IMR-90 (cell line): ENCODE measurements at regions not wholly inside any gene's neighbourhood (a gene's known extent, or its start where the extent isn't known, plus 50 kb on each side); places are given as distances from the start of the nearest gene placed in this dataset.
A peak's percentile ranks its signal among the peaks of the same experiment; 100 is the strongest.

Experiments
- ATAC-seq: fragments of 200-7000 bp; cut with Tn5 transposase; 2 replicates; pipeline ENCODE4 v1.9.1; 2020; ENCODE audit warnings: low read depth, mild to moderate bottlenecking, moderate library complexity
- BruUV-seq: library from RNA; stranded (reverse); fragments of 400-500 nt; replicated peaks from 2 replicates; lab custom pipeline; 2021; lab: Mats Ljungman, UMichigan
- CTCF ChIA-PET: fragments of 300-600 bp; formaldehyde crosslinking; extraction: SDS; loops from one replicate; lab custom pipeline; 2021; ENCODE audit warnings: antibody characterized with exemption; lab: Yijun Ruan, JAX
- POLR2A ChIA-PET: fragments of 300-600 bp; sonication (Branson Sonifier 250); formaldehyde crosslinking; loops from one replicate; lab custom pipeline; 2022; ENCODE audit warnings: antibody characterized with exemption; ENCODE audit not compliant: unreplicated experiment; lab: Charles Lee
- DNase-seq: peaks from one replicate; pipeline ENCODE4 v3.0.0; 2013
- H2AFZ ChIP-seq: replicated peaks from 2 replicates; pipeline ENCODE3; 2013; ENCODE audit warnings: low read length, mild to moderate bottlenecking; ENCODE audit not compliant: poor library complexity
- H2AK5ac ChIP-seq: 2 replicates; pipeline ENCODE4 v1.6.1; 2013; ENCODE audit warnings: low read depth, low read length, inconsistent platforms
- H2AK9ac ChIP-seq: replicated peaks from 2 replicates; pipeline ENCODE3; 2013; ENCODE audit warnings: mild to moderate bottlenecking, low read depth, low read length, moderate library complexity; ENCODE audit not compliant: poor library complexity
- H2BK120ac ChIP-seq: 2 replicates; pipeline ENCODE4 v1.6.1; 2013; ENCODE audit warnings: low read depth, low read length, inconsistent platforms
- H2BK15ac ChIP-seq: 3 replicates; pipeline ENCODE4 v1.6.1; 2013; ENCODE audit warnings: low read depth, low read length, inconsistent platforms
- H2BK20ac ChIP-seq: 2 replicates; pipeline ENCODE4 v1.6.1; 2013; ENCODE audit warnings: low read depth, mild to moderate bottlenecking, inconsistent platforms, low read length, moderate library complexity
- H2BK5ac ChIP-seq: 2 replicates; pipeline ENCODE4 v1.6.1; 2013; ENCODE audit warnings: mild to moderate bottlenecking, low read depth, low read length, inconsistent platforms; ENCODE audit not compliant: poor library complexity, severe bottlenecking
- H3K14ac ChIP-seq: replicated peaks from 2 replicates; pipeline ENCODE4 v1.6.1; 2013; ENCODE audit warnings: low read depth, low read length, inconsistent platforms
- H3K18ac ChIP-seq: 2 replicates; pipeline ENCODE4 v1.6.1; 2013; ENCODE audit warnings: low read depth, low read length, control low read depth
- H3K23ac ChIP-seq: 2 replicates; pipeline ENCODE4 v1.6.1; 2013; ENCODE audit warnings: low read depth, low read length, inconsistent platforms
- H3K27ac ChIP-seq: 2 replicates; pipeline ENCODE4 v1.5.1; 2013; ENCODE audit warnings: mild to moderate bottlenecking, control low read depth, low read length; ENCODE audit not compliant: insufficient read depth
- H3K27me3 ChIP-seq: 2 replicates; pipeline ENCODE4 v1.6.1; 2013; ENCODE audit warnings: low read length; ENCODE audit not compliant: control insufficient read depth, insufficient read depth
- H3K36me3 ChIP-seq: 2 replicates; pipeline ENCODE4 v1.6.1; 2013; ENCODE audit warnings: low read length, mixed read lengths; ENCODE audit not compliant: control insufficient read depth, insufficient read depth
- H3K4ac ChIP-seq: 2 replicates; pipeline ENCODE4 v1.6.1; 2013; ENCODE audit warnings: low read depth, low read length, inconsistent platforms
- H3K4me1 ChIP-seq: 2 replicates; pipeline ENCODE4 v1.6.1; 2013; ENCODE audit warnings: low read length, mixed read lengths; ENCODE audit not compliant: control insufficient read depth, insufficient read depth
- H3K4me2 ChIP-seq: 2 replicates; pipeline ENCODE4 v1.6.1; 2013; ENCODE audit warnings: low read depth, mild to moderate bottlenecking, control low read depth, low read length, moderate library complexity
- H3K4me3 ChIP-seq: 2 replicates; pipeline ENCODE4 v1.5.1; 2013; ENCODE audit warnings: low read depth, mild to moderate bottlenecking, control low read depth, low read length, moderate library complexity; ENCODE audit not compliant: insufficient read depth
- H3K56ac ChIP-seq: 2 replicates; pipeline ENCODE4 v1.6.1; 2013; ENCODE audit warnings: low read length, inconsistent platforms; ENCODE audit not compliant: insufficient read depth; ENCODE audit errors: extremely low read depth
- H3K79me1 ChIP-seq, 2 experiments: 2 replicates each; pipeline ENCODE4 v1.6.1; 2013; ENCODE audit warnings: low read length in 2 of 2, inconsistent platforms in 1 of 2, low read depth in 1 of 2
- H3K9ac ChIP-seq: 2 replicates; pipeline ENCODE4 v1.6.1; 2013; ENCODE audit warnings: low read depth, low read length, control low read depth
- H3K9me1 ChIP-seq: 2 replicates; pipeline ENCODE4 v1.6.1; 2013; ENCODE audit warnings: low read length, inconsistent platforms; ENCODE audit not compliant: insufficient read depth
- H3K9me3 ChIP-seq: 2 replicates; pipeline ENCODE4 v1.6.1; 2013; ENCODE audit warnings: low read length; ENCODE audit not compliant: control insufficient read depth, insufficient read depth
- H4K20me1 ChIP-seq: 2 replicates; pipeline ENCODE4 v1.6.1; 2013; ENCODE audit warnings: low read length, inconsistent platforms; ENCODE audit not compliant: insufficient read depth
- H4K5ac ChIP-seq: 2 replicates; pipeline ENCODE4 v1.6.1; 2013; ENCODE audit warnings: mild to moderate bottlenecking, low read depth, low read length, control low read depth
- H4K8ac ChIP-seq, 2 experiments: 2 replicates each; pipeline ENCODE4 v1.6.1; 2013; ENCODE audit warnings: low read depth in 2 of 2, low read length in 2 of 2, control low read depth in 1 of 2, inconsistent platforms in 1 of 2
- H4K91ac ChIP-seq: 2 replicates; pipeline ENCODE4 v1.6.1; 2013; ENCODE audit warnings: low read depth, low read length, inconsistent platforms; ENCODE audit not compliant: insufficient read depth
- CEBPB ChIP-seq: IDR thresholded peaks from 2 replicates; pipeline ENCODE4 v1.6.1; 2012; ENCODE audit warnings: low read depth, low read length, improper control_type of control experiment
- WGBS, 2 experiments: methylation state at CpG; one replicate each; pipeline versions ENCODE4 v1.1.5 to v1.1.7; 2013; ENCODE audit warnings: missing lambda C conversion rate in 2 of 2; ENCODE audit not compliant: insufficient read length in 1 of 2; ENCODE audit errors: extremely low coverage in 2 of 2; 5-methylcytosine and 5-hydroxymethylcytosine counted together
- dilution Hi-C: fragments of 300-500 bp; cut with HindIII; formaldehyde crosslinking; loops from one replicate; pipeline ENCODE4 v1.14.3; 2018; ENCODE audit warnings: low sequenced_read_pairs; ENCODE audit not compliant: unreplicated experiment
- in situ Hi-C: fragments of 300-500 bp; cut with MboI; formaldehyde crosslinking; loops from 3 replicates; pipeline ENCODE4 v1.14.3; 2019; ENCODE audit warnings: low sequenced_read_pairs, inconsistent platforms, mixed read lengths
- intact Hi-C: fragments of 100-400 bp; cut with micrococcal nuclease; formaldehyde crosslinking; loops from 2 replicates; pipeline ENCODE4 v1.10.0; 2022
- TF ChIP-seq, protein P1 (sequence below): fragments of 150-350 bp; IDR thresholded peaks from 2 replicates; pipeline ENCODE4 v1.6.1; 2017; ENCODE audit warnings: mild to moderate bottlenecking, antibody characterized with exemption, low read length, low read depth

DNA sequence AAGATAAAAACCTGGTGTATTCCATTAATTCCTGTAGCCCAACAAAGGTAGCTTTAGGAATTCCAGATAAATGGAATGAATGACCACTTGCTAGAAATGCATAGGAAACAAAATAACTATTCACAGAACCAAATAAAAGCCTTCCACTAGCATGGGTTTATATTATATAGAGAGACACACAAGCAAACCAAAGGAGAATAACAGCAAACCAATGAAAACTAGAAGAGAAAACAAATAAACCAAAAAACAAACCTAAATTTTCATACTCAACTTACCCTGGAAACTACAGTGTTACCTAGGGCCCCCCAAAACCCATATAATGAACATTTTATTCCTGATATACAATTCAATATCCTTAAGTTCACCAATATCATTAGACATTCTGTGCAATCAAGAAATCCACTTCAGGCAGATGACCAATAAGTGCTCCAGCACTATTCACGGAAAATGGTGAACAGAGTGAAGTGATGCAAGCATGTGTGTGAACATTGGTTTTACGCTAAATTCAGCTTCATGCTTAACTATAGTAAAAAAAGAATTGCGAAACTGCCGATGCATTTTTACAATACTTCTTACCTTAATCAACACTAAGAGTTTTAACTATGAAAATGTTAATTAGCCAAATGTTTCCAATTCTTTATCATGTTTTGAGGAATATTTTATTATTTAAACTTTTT is 1108.4 kb upstream of the TMEM132C start:
- no peaks in the 10 kb centered on the region for H3K4me1 ChIP-seq
- H3K14ac ChIP-seq, result no peak overlapping the region
- H2BK120ac ChIP-seq, result no peak overlapping the region
- intact Hi-C loops, result no loop called here
- no peak overlapping the region for H3K4me2 ChIP-seq
- no peaks in the 10 kb centered on the region for H3K9me3 ChIP-seq
- no peak overlapping the region for H4K5ac ChIP-seq
- no peak overlapping the region for H4K8ac ChIP-seq
- no peaks in the 10 kb centered on the region for H3K27me3 ChIP-seq
- H3K56ac ChIP-seq, result no peak overlapping the region
- no peak overlapping the region for H3K9ac ChIP-seq
- ATAC-seq, result no peak
- no peak overlapping the region for H3K27ac ChIP-seq
- 0 out of 2 replicates have a peak, but pooled peaks have one; percentile 41 for TF ChIP-seq CEBPB
- TF ChIP-seq, protein P1, sequence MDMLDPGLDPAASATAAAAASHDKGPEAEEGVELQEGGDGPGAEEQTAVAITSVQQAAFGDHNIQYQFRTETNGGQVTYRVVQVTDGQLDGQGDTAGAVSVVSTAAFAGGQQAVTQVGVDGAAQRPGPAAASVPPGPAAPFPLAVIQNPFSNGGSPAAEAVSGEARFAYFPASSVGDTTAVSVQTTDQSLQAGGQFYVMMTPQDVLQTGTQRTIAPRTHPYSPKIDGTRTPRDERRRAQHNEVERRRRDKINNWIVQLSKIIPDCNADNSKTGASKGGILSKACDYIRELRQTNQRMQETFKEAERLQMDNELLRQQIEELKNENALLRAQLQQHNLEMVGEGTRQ, result no peak
- DNase-seq, result no peak
- BruUV-seq, result no TSS peak
- WGBS, 2 experiments, result no CpG with 5 or more reads among the region's 4 CpGs
- H2BK5ac ChIP-seq, result no peak overlapping the region
- H3K23ac ChIP-seq, result no peak overlapping the region
- H4K20me1 ChIP-seq, result no peaks in the 10 kb centered on the region
- H3K79me1 ChIP-seq, result no peaks in the 10 kb centered on the region
- no peak overlapping the region for H2AK9ac ChIP-seq
- H3K4me3 ChIP-seq, result no peak overlapping the region
- H3K36me3 ChIP-seq, result no peaks in the 10 kb centered on the region
- H2AK5ac ChIP-seq, result no peak overlapping the region
- no peak overlapping the region for H3K18ac ChIP-seq
- no peaks in the 10 kb centered on the region for H3K9me1 ChIP-seq
- no peak overlapping the region for H3K4ac ChIP-seq
- dilution Hi-C loops, result no loop called here
- CTCF ChIA-PET, result no interaction called here
- H2BK20ac ChIP-seq, result no peak overlapping the region
- POLR2A ChIA-PET, result no interaction called here
- no peak overlapping the region for H2AFZ ChIP-seq
- no peak overlapping the region for H4K91ac ChIP-seq
- no peak overlapping the region for H2BK15ac ChIP-seq
- in situ Hi-C loops, result no loop called here
